GM19395 (cell line): ENCODE measurements at regions not wholly inside any gene's neighbourhood (a gene's known extent, or its start where the extent isn't known, plus 50 kb on each side); places are given as distances from the start of the nearest gene placed in this dataset.

Experiments used
- ATAC-seq: cut with Tn5 transposase; IDR thresholded peaks from one replicate; pipeline ENCODE4 v1.9.1; 2021; ENCODE audit warnings: mild to moderate bottlenecking, moderate library complexity; ENCODE audit not compliant: unreplicated experiment

- no peak for ATAC-seq
Observed at GRCh38 chr17:72254808-72255449, 134.1 kb downstream of the SOX9 start.

GRCh38 chr17:72255481-72255880 lies 134.7 kb downstream of the SOX9 start:
- ATAC-seq, result no peak

GRCh38 chr17:72258711-72259110 lies 137.9 kb downstream of the SOX9 start:
- no peak for ATAC-seq

DNA sequence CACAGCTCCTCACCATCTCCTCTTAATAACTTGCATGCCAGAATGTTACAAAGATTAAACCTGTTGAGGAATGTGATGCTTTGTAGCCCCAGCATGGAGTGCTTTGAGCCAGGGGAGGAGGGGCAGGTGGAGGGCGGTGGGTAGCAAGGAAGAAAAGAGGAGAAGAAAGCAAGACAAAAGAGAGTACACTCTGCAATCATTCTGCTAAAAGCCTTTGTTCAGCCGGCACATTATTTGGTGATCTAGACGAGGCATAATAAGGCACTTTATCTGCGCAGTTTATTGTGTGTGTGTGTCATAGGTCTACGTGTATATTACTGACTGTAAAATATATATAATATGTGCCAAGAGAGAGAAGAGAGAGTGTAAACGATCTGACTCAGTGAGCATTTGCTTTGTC lies 139.1 kb downstream of the SOX9 start:
- no peak for ATAC-seq

DNA sequence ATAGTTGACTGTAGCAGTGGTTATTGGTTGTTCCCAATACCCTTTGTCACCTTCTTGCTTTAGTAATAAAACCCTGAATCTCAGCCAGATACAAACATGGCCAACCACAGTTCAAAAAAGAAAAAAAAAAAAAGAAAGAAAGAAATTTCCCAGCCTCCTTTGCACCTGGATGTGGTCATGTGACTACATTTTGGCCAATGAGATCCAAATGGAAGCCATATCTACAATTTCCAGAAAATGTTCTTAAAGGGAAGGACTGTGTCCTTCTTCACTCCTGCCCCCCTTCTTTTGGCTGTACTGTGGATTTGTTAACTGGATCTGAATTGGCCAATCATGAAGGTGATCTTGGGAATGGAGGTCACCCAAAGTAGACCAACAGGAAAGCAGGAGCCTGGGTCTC lies 141.9 kb downstream of the SOX9 start:
- ATAC-seq, result no peak

DNA sequence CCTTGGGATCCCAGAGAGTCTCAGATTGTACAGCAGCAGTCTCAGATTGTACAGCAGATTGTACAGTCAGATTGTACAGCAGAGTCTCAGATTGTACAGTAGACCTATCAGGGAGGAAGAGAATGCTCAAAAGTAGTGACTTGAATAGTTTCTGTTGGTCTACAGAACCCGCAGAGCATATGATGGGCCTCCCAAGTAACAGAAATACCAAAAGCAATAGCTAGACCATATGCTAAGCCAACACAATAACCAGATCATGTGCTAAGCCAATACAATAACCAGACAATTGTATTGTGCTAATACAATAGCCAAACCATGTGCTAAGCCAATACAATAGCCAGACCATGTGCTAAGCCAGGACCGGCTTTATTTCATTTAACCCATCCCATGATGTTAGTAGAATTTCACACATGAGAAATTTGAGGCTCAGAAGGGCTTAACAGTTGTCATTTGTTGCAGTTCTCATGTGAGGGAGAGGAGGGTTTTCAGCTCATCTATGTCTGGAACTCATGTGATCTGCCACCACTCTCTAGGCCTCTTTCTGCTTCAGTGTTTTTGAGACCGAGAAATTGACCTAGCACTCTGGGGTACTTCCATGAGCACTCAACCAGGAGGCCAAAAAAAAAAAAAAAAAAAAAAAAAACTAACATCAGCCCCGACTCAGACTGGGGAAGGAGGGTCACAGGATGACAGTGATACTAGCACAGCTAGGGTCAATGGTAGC lies 144.0 kb downstream of the SOX9 start:
- no peak for ATAC-seq

DNA sequence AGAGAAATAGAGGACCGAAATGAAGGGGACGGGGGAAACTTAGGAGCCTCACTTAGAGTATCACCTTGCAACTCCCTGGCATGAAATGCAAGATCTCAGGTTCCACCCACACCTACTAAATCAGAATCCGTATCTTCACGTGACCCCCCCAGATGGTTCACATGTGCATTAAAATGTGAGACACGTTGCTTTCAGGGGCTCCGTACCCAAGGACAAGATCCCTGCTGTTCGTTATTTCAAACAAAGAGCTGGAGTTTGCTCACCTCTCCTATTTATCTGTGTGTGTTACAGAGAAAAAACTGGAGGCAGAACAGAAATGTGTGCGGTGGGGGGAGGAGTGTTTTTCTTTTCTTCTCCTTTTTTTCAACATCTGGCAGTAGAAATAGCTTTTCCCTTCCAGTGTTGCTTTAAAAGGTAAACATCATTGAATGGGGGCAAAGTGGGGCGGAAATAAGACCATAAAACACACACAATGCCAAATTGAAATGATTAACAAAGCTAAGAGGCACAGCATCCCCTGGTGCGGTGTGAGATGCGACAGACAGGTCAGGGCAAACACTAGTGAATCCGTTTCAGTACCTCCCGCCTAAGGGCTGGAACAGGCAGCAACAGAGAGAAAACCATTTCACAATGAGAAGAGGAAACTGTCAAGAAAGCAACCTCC lies 145.4 kb downstream of the SOX9 start:
- ATAC-seq, result no peak

- ATAC-seq, result no peak
Observed at GRCh38 chr17:72267601-72268000, 146.8 kb downstream of the SOX9 start.

DNA sequence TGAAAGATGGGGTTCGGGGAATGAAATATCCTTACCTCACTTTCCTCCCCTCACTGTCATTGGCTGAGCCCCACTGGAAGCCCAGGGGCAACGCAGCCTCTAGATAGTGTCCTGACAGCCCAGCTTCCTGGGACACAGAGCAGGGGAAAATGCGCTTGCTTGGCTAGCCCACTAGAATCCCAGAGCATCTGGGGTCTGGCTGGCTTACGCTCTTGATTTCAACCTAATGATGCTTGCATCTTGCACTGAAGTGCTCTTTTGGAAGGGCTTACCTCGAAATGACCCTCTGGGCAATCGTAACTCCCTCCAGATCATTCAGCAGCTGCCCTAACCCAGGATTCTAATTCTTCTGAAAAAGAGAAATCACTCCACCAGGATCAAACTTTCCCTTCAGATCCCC lies 147.6 kb downstream of the SOX9 start:
- ATAC-seq, result no peak

DNA sequence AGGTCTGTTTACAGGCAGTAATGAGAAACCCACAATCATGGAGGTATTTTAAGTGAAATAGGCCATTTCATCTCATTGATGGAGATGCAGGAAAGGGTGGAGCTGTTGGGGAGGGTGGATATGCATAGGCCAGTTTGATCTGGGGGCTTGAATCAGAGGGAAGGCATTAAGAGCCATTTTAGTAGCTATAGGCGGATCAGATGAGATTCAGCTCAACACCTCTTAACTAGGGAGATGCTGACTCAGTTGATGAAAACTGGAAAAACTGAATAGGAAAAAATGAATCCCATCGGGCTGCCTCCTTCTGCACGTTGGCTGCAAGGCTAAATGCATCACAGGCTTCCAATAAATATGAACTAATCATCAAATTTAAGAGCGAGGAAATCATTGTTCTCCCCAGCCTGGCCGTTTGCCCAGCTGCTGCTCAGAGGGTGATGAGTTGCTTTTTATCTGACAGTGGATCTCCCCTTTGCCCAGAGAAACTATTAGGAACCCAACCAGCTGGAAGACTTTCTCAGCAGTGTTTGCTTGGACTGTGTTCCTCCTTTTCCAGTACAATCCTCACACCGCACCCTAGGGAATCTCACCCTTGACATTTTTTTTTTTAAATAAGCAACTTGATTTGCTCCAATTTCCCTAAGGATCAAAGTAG lies 149.6 kb downstream of the SOX9 start:
- no peak for ATAC-seq

GRCh38 chr17:72271603-72272002 lies 150.8 kb downstream of the SOX9 start:
- ATAC-seq, result no peak

DNA sequence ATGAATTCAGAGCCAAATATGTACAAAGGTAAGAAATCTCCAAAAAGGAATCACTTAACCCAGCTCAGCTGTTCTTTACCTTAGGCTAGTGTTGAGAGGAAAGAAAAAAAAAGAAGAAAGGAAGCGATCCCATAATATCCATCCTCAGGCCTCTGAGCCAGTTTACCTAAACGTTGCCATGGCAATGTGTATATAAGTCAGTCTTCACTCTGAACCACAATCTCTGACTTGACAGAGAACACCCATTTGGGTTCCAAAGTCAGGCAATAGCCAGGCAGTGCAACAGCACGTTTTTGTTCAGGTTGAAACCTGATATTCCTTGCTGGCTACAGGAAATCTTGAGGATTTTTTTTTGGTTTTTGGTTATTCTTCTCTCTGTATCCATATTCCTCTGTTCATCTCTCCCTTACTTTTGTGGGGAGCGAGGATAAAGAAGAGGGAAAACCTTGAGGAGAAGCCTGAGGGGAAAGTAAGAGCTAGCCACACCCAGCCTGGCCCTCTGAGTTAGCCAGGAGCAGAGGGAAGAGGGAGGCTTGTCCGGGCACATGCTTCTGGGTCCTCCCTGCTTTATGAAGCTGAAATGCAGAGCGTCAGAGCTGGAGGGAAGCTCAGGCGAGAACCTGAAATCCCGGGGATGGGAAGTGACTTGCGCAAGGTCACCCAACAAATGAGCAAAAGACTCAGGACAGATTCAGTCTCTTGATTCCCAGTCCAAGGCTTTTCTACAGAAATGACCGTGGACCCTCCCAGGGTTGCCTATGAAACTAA lies 152.7 kb downstream of the SOX9 start:
- ATAC-seq, result no peak

GRCh38 chr17:72274614-72275013 lies 153.8 kb downstream of the SOX9 start:
- no peak for ATAC-seq

GRCh38 chr17:72280881-72281280 lies 160.1 kb downstream of the SOX9 start:
- ATAC-seq, result no peak

DNA sequence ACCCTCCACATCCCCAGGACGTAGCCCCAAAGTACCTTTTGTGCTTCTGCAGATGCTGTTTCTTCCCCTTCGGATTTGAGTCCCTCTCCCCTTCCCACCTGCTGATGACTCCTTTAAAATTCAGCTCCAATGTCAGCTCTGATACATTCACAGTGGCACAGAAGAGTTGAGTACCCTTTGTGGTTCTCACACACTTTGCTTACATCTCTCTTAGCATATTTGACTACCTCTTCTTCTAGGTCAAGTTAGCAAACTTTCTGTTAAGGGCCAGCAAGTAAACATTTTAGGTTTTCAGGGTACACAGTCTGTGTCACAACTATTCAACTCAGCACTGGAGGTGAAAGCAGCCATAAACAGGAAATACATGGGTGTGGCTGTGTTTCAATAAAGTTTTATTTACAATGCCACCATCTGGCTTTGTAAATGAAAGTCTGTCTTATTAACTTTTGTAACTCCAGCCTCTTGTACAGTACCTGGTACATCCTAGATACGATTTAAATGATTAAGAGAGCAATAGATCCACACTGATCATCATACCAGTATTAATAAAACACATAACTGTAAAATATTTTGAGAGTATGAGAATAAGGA lies 161.7 kb downstream of the SOX9 start:
- no peak for ATAC-seq

GRCh38 chr17:72284806-72285205 lies 164.0 kb downstream of the SOX9 start:
- ATAC-seq, result no peak

GRCh38 chr17:72287586-72287985 lies 166.8 kb downstream of the SOX9 start:
- ATAC-seq, result no peak

GRCh38 chr17:72294487-72294893 lies 173.7 kb downstream of the SOX9 start:
- ATAC-seq, result no peak

GRCh38 chr17:72295916-72296315 lies 175.1 kb downstream of the SOX9 start:
- no peak for ATAC-seq

DNA sequence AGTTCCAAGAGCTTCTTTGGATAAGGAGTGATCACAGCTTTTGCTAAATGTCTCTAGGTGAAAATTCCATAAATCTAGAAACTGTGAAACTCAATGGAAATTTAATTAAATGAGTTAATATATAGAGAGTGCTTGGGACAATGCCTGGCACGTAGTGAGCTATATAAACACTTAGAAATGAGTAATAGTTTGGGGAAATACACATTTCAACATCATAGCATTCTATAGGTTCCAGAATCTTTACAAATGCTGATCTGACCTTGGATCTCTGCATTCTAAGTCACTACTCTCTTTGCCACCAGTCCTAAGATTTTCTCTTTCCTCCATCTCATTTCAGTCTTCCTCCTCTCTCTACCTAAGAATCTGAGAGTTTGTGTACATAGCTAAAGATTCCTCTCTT lies 175.6 kb downstream of the SOX9 start:
- no peak for ATAC-seq
